Hepatocyte (in vitro differentiated cells): ENCODE measurements at regions not wholly inside any gene's neighbourhood (a gene's known extent, or its start where the extent isn't known, plus 50 kb on each side); places are given as distances from the start of the nearest gene placed in this dataset.

Experiments
- CTCF ChIP-seq: fragments of 200-600 bp; sonication (generic); IDR thresholded peaks from 2 replicates; pipeline ENCODE4 v1.5.1; 2016; ENCODE audit warnings: antibody characterized with exemption, mild to moderate bottlenecking; ENCODE audit not compliant: poor library complexity
- EZH2 ChIP-seq: fragments of 200-600 bp; sonication (generic); IDR thresholded peaks from 2 replicates; pipeline ENCODE4 v1.6.1; 2016; ENCODE audit warnings: antibody characterized with exemption, mild to moderate bottlenecking, borderline replicate concordance

- TF ChIP-seq EZH2 = no peak
- no peak for TF ChIP-seq CTCF
Observed at GRCh38 chr6:21729431-21729830, 135.9 kb downstream of the SOX4 start.
